Eye (tissue), 1 donor: ENCODE measurements at regions not wholly inside any gene's neighbourhood (a gene's known extent, or its start where the extent isn't known, plus 50 kb on each side); places are given as distances from the start of the nearest gene placed in this dataset.

Experiments
- DNase-seq: peaks from one replicate; pipeline ENCODE4 v3.0.0-alpha.2; 2015

DNA sequence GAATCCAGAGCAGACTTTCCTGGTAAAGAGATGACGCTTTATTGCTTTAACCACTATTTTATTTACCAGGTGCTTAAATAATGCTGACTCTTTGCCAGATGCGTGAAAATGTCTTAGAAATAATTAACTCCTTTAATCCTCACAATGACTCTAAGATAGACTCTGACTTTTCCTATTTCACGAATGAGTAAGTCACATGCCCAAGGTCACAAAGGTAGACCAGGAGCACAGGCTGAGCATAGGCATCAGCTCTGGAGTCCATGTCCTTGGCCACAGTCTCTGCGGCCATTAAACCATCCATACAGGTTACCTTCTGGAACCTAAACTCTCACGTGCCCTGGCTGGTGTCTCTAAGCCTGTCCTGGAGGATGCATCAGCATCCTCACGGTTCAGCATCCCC lies 87.3 kb downstream of the ERCC5 start:
- DNase-seq, result no peak

GRCh38 chr13:102932331-102932730 lies 86.5 kb downstream of the ERCC5 start:
- no peak for DNase-seq

GRCh38 chr13:102930566-102930965 lies 84.7 kb downstream of the ERCC5 start:
- no peak for DNase-seq

- no peak for DNase-seq
Measured at GRCh38 chr13:102928941-102929675, 83.3 kb downstream of the ERCC5 start.
